GM21723 (cell line): ENCODE measurements at regions not wholly inside any gene's neighbourhood (a gene's known extent, or its start where the extent isn't known, plus 50 kb on each side); places are given as distances from the start of the nearest gene placed in this dataset.
"Not testable (repeated sequence)": the region's sequence is repeated elsewhere in the genome, so short reads cannot be mapped to it uniquely, and the experiment has no call there.

Experiments used
- ATAC-seq: cut with Tn5 transposase; IDR thresholded peaks from one replicate; pipeline ENCODE4 v1.9.1; 2021; ENCODE audit warnings: mild to moderate bottlenecking, moderate library complexity; ENCODE audit not compliant: unreplicated experiment

- not testable (repeated sequence) for ATAC-seq
Observed at GRCh38 chr3:6340980-6341325, 520.0 kb upstream of the GRM7 start.

- ATAC-seq: no peak
Observed at GRCh38 chr3:6351752-6352151, 509.2 kb upstream of the GRM7 start.

- ATAC-seq: no peak
Observed at GRCh38 chr3:6354653-6355052, 506.3 kb upstream of the GRM7 start.

- ATAC-seq: no peak
Observed at GRCh38 chr3:6362406-6362805, 498.5 kb upstream of the GRM7 start.

GRCh38 chr3:6367171-6367570 lies 493.7 kb upstream of the GRM7 start:
- no peak for ATAC-seq

GRCh38 chr3:6392123-6392522 lies 468.8 kb upstream of the GRM7 start:
- ATAC-seq: no peak

- no peak for ATAC-seq
Observed at GRCh38 chr3:6394944-6395343, 466.0 kb upstream of the GRM7 start.

GRCh38 chr3:6396631-6397030 lies 464.3 kb upstream of the GRM7 start:
- no peak for ATAC-seq

GRCh38 chr3:6402666-6403065 lies 458.2 kb upstream of the GRM7 start:
- ATAC-seq: not testable (repeated sequence)

GRCh38 chr3:6406923-6407322 lies 454.0 kb upstream of the GRM7 start:
- not testable (repeated sequence) for ATAC-seq

GRCh38 chr3:6416049-6416661 lies 444.8 kb upstream of the GRM7 start:
- ATAC-seq: no peak

- ATAC-seq: no peak
Observed at GRCh38 chr3:6417174-6417573, 443.7 kb upstream of the GRM7 start.

- no peak for ATAC-seq
Observed at GRCh38 chr3:6418485-6418884, 442.4 kb upstream of the GRM7 start.

GRCh38 chr3:6421666-6422445 lies 439.1 kb upstream of the GRM7 start:
- no peak for ATAC-seq

- ATAC-seq: no peak
Observed at GRCh38 chr3:6425289-6425820, 435.6 kb upstream of the GRM7 start.

GRCh38 chr3:6428276-6428675 lies 432.6 kb upstream of the GRM7 start:
- ATAC-seq: not testable (repeated sequence)

- no peak for ATAC-seq
Observed at GRCh38 chr3:6435951-6436350, 425.0 kb upstream of the GRM7 start.

- no peak for ATAC-seq
Observed at GRCh38 chr3:6437631-6438030, 423.3 kb upstream of the GRM7 start.

GRCh38 chr3:6438031-6438430 lies 422.9 kb upstream of the GRM7 start:
- ATAC-seq: no peak

GRCh38 chr3:6439226-6439625 lies 421.7 kb upstream of the GRM7 start:
- no peak for ATAC-seq

- no peak for ATAC-seq
Observed at GRCh38 chr3:6439824-6440223, 421.1 kb upstream of the GRM7 start.

- no peak for ATAC-seq
Observed at GRCh38 chr3:6444888-6445658, 415.8 kb upstream of the GRM7 start.
